SK-N-MC (cell line): ENCODE measurements at regions not wholly inside any gene's neighbourhood (a gene's known extent, or its start where the extent isn't known, plus 50 kb on each side); places are given as distances from the start of the nearest gene placed in this dataset.

Experiments
- DNase-seq: peaks from one replicate; pipeline ENCODE4 v3.0.0-alpha.2; 2011; ENCODE audit warnings: low read depth, low spot score
- H3K27ac ChIP-seq: fragments of 200-600 bp; sonication (generic); 2 replicates; pipeline ENCODE4 v1.5.1; 2016; ENCODE audit warnings: mixed run types
- H3K36me3 ChIP-seq: fragments of 200-600 bp; sonication (generic); 2 replicates; pipeline ENCODE4 v1.6.1; 2017; ENCODE audit warnings: antibody characterized with exemption, low read length, mixed read lengths; ENCODE audit not compliant: insufficient read depth
- H3K4me3 ChIP-seq: fragments of 200-600 bp; sonication (generic); 2 replicates; pipeline ENCODE4 v1.5.1; 2016
- H3K9ac ChIP-seq: fragments of 200-600 bp; sonication (generic); 2 replicates; pipeline ENCODE4 v1.8.0; 2017; ENCODE audit warnings: mixed run types, mixed read lengths; ENCODE audit not compliant: insufficient read length
- H3K9me3 ChIP-seq: fragments of 200-600 bp; sonication (generic); 2 replicates; pipeline ENCODE4 v1.6.1; 2017; ENCODE audit warnings: low read depth, mild to moderate bottlenecking, antibody characterized with exemption, low read length, moderate library complexity, mixed read lengths
- EZH2 ChIP-seq: fragments of 200-600 bp; sonication (generic); IDR thresholded peaks from one replicate; pipeline ENCODE4 v1.6.1; 2017; ENCODE audit warnings: antibody characterized with exemption
- FOXP2 ChIP-seq: optimal IDR thresholded peaks from 2 replicates; pipeline ENCODE3; 2011; ENCODE audit warnings: mild to moderate bottlenecking, moderate library complexity; ENCODE audit not compliant: insufficient read depth; ENCODE audit errors: extremely low read length, control extremely low read depth
- POLR2AphosphoS5 ChIP-seq: IDR thresholded peaks from 2 replicates; pipeline ENCODE4 v1.6.1; 2012; ENCODE audit warnings: mild to moderate bottlenecking, low read depth, low read length, borderline replicate concordance

- H3K36me3 ChIP-seq, result no peaks in the 10 kb centered on the region
- no peaks in the 10 kb centered on the region for H3K9me3 ChIP-seq
- TF ChIP-seq FOXP2 (no peak), POLR2AphosphoS5 (no peak), EZH2 (no peak)
- H3K4me3 ChIP-seq, result no peak overlapping the region
- no peak overlapping the region for H3K9ac ChIP-seq
- H3K27ac ChIP-seq, result no peak overlapping the region
- no peak for DNase-seq
These were observed 154.9 kb upstream of the PELI2 start for GRCh38 chr14:55963295-55963694.

DNA sequence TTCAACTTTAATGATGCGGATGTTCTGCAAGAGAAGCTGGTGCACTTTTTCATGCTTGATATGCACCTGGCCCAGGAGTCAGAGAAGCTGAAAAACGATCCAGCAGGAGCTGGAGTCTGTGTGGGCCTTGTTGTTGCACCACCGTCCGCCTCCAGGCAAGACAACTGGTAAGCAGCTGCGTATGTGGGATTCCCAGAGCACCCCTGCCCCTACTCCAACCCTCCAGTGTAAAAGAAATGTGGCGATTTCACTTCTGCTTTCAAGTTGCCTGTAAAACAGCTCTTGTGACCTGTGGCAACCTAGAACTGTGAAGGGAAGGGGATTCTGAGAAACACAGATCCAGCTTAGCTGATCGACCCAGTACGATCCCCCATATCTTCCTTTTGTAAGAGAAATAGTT, 154.1 kb upstream of the PELI2 start:
- Histone ChIP-seq H3K9me3 (no peaks in the 10 kb centered on the region), H3K36me3 (no peaks in the 10 kb centered on the region), H3K27ac (no peak overlapping the region), H3K4me3 (no peak overlapping the region), H3K9ac (no peak overlapping the region)
- TF ChIP-seq EZH2 (no peak), POLR2AphosphoS5 (no peak), FOXP2 (no peak)
- no peak for DNase-seq

- Histone ChIP-seq H3K9me3 (no peaks in the 10 kb centered on the region), H3K27ac (no peak overlapping the region), H3K4me3 (no peak overlapping the region), H3K9ac (no peak overlapping the region), H3K36me3 (no peaks in the 10 kb centered on the region)
- TF ChIP-seq FOXP2, result no peak
- TF ChIP-seq EZH2, result no peak
- no peak for TF ChIP-seq POLR2AphosphoS5
- DNase-seq, result no peak
These were observed 153.4 kb upstream of the PELI2 start for GRCh38 chr14:55964821-55965220.

GRCh38 chr14:55965851-55966250, 152.4 kb upstream of the PELI2 start:
- Histone ChIP-seq H3K9me3 (no peaks in the 10 kb centered on the region), H3K27ac (peak overlapping the region; percentile 64), H3K36me3 (no peaks in the 10 kb centered on the region), H3K9ac (no peak overlapping the region), H3K4me3 (no peak overlapping the region)
- TF ChIP-seq POLR2AphosphoS5, result no peak
- no peak for TF ChIP-seq EZH2
- TF ChIP-seq FOXP2, result no peak
- DNase-seq, result no peak

- no peak for TF ChIP-seq FOXP2
- no peak for TF ChIP-seq POLR2AphosphoS5
- Histone ChIP-seq H3K9me3 (no peaks in the 10 kb centered on the region), H3K36me3 (no peaks in the 10 kb centered on the region), H3K4me3 (no peak overlapping the region), H3K27ac (no peak overlapping the region), H3K9ac (no peak overlapping the region)
- no peak for DNase-seq
These were observed 149.5 kb upstream of the PELI2 start for GRCh38 chr14:55968741-55969140.

- no peak for DNase-seq
- TF ChIP-seq FOXP2 (no peak), EZH2 (no peak), POLR2AphosphoS5 (no peak)
- Histone ChIP-seq H3K9ac (no peak overlapping the region), H3K9me3 (no peaks in the 10 kb centered on the region), H3K27ac (no peak overlapping the region), H3K4me3 (no peak overlapping the region), H3K36me3 (no peaks in the 10 kb centered on the region)
These were observed 144.9 kb upstream of the PELI2 start for GRCh38 chr14:55973285-55973800.

DNA sequence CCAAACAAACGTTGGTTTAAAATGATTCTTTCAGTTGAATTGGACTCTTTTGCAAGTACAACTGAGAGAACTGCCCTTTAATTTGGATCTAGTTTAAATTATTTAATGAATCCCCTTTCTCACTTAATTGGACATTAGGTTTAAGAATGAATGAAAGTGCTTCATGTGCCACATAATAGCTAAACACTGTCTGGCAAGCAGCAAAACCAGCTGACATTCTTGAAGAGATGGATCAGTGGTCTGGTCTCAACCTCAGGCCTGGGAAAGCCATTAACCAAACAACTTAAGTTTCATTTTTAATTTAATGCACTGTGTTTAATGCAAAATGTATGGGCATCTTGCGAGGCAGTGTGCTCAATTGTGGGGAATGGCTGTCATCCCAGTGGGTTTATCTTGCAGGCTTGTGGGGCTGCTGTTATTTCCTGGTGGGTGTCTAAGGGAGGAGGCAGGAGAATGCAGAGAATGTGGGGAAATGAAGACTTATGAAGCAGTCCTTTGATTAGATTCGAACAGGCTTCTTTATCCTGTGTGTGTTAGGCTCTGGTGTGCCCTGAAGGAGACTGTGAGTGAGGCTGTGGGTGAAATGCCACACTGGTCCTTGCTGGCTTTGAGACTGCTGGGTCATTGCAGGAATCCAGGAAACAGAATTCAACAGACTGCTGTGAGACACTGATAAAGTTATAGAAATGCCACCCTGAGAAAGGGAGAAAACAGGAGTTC, 144.1 kb upstream of the PELI2 start:
- no peak for TF ChIP-seq FOXP2
- TF ChIP-seq POLR2AphosphoS5, result no peak
- TF ChIP-seq EZH2, result no peak
- no peak overlapping the region for H3K4me3 ChIP-seq
- no peaks in the 10 kb centered on the region for H3K36me3 ChIP-seq
- no peaks in the 10 kb centered on the region for H3K9me3 ChIP-seq
- H3K27ac ChIP-seq, result no peak overlapping the region
- DNase-seq, result no peak
- no peak overlapping the region for H3K9ac ChIP-seq

- TF ChIP-seq POLR2AphosphoS5, result no peak
- TF ChIP-seq EZH2, result no peak
- no peak for TF ChIP-seq FOXP2
- no peak overlapping the region for H3K27ac ChIP-seq
- no peaks in the 10 kb centered on the region for H3K36me3 ChIP-seq
- H3K4me3 ChIP-seq, result no peak overlapping the region
- H3K9ac ChIP-seq, result no peak overlapping the region
- H3K9me3 ChIP-seq, result no peaks in the 10 kb centered on the region
- no peak for DNase-seq
These were observed 142.8 kb upstream of the PELI2 start for GRCh38 chr14:55975281-55975910.
